ENCODE measurements at regions not wholly inside any gene's neighbourhood (a gene's known extent, or its start where the extent isn't known, plus 50 kb on each side); places are given as distances from the start of the nearest gene placed in this dataset.

DNA sequence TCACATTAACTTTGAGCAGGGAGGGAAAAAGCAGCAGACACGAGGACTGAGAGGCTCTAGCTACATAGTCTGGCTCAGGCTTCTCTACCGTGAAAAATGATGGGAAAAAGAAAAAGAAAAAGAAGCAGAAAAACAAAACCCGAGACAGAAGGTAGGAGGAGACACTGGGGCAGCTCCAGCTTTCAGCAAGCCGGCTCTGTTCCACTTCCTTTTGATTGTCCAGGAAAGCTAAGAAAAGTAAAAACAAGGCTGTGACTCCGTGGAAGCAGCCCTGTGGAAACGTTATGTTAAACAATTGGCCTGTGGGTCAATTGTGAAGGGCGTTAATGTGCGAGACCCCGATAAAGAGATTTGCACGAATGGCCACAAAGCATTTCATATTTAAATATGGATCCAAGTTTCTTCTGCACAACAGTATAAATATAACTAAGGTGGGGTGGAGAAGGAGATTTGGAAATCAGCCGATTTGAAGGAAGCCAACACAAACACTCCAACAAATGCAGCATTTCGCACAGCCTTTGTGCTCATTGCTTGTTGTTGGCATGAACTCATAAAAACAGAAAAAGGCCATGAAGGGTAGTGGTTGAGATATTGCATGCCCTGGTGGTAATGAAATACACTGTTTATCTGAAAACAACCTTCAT lies 236.9 kb upstream of the JAG1 start:
- Histone ChIP-seq H3K9me3 (ENCODE audit: low read length) (no peaks in the 10 kb centered on the region), H3K9ac (ENCODE audit: low read length) (no peak overlapping the region), H2AFZ (ENCODE audit: low read length) (no peak overlapping the region), H3K4me3 (ENCODE audit: low read length) (no peak overlapping the region), H3K79me2 (ENCODE audit: low read length) (no peaks in the 10 kb centered on the region), H3K9me2 (replicated peaks; ENCODE audit: insufficient read depth, low read length) (no peaks in the 10 kb centered on the region), H3K36me3 (ENCODE audit: insufficient read depth, low read length) (no peaks in the 10 kb centered on the region), H4K20me1 (ENCODE audit: insufficient read depth, low read depth, low read length) (no peaks in the 10 kb centered on the region), H3K4me2 (ENCODE audit: low read depth, low read length, poor library complexity, severe bottlenecking) (no peak overlapping the region), H3K4me1 (ENCODE audit: low read length) (no peaks in the 10 kb centered on the region), H3K27me3 (ENCODE audit: low read length) (no peaks in the 10 kb centered on the region), H3K27ac (ENCODE audit: low read length) (no peak overlapping the region)
- no peak for DNase-seq

DNA sequence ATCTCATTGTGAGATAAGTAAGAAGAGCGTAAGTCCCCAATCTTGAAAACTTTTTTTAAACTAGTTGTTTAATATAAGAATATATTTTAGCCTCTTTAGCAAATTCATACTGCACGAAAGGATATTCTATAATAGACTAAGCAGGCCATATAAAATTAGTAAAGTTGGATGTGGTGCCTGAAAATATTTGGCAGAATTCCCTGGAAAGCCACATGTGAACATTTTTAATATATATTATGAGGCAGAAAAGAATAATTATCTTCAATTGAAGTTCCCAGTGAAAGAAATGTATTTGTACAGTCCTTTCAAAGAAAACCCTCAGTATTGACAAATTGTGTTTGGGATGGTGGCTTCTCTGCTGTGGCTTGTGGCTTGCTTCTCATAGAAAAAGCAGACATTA lies 237.5 kb upstream of the JAG1 start:
- DNase-seq, result no peak
- Histone ChIP-seq H3K4me2 (ENCODE audit: low read depth, low read length, poor library complexity, severe bottlenecking) (no peak overlapping the region), H3K27ac (ENCODE audit: low read length) (no peak overlapping the region), H2AFZ (ENCODE audit: low read length) (no peak overlapping the region), H3K79me2 (ENCODE audit: low read length) (no peaks in the 10 kb centered on the region), H3K27me3 (ENCODE audit: low read length) (no peaks in the 10 kb centered on the region), H3K4me1 (ENCODE audit: low read length) (no peaks in the 10 kb centered on the region), H3K9ac (ENCODE audit: low read length) (no peak overlapping the region), H3K4me3 (ENCODE audit: low read length) (no peak overlapping the region), H4K20me1 (ENCODE audit: insufficient read depth, low read depth, low read length) (no peaks in the 10 kb centered on the region), H3K9me2 (replicated peaks; ENCODE audit: insufficient read depth, low read length) (no peaks in the 10 kb centered on the region), H3K9me3 (ENCODE audit: low read length) (no peaks in the 10 kb centered on the region), H3K36me3 (ENCODE audit: insufficient read depth, low read length) (no peaks in the 10 kb centered on the region)

DNA sequence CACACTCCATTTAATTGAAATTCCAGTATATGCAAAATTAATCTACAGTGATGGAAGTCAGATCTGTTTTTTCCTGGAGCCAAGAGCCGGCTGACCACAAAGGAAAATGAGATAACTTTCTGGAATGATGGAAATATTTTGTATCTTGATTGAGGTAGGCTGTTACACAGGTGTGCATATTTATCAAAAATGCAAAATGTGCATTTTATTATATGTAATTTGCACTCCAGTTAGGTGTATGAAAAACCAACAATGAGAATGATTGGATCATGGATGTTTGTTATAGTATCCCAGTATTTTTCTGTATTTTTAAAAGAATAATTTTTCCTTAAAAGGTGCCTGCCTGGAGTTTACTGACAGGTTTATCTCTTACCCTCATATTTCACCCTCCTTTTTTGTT lies 242.0 kb upstream of the JAG1 start:
- DNase-seq, result no peak
- H3K4me1 ChIP-seq (ENCODE audit: low read length), result no peaks in the 10 kb centered on the region
- no peaks in the 10 kb centered on the region for H3K9me2 ChIP-seq (replicated peaks; ENCODE audit: insufficient read depth, low read length)
- no peak overlapping the region for H3K4me3 ChIP-seq (ENCODE audit: low read length)
- H3K27ac ChIP-seq (ENCODE audit: low read length), result no peak overlapping the region
- no peaks in the 10 kb centered on the region for H4K20me1 ChIP-seq (ENCODE audit: insufficient read depth, low read depth, low read length)
- H3K4me2 ChIP-seq (ENCODE audit: low read depth, low read length, poor library complexity, severe bottlenecking), result no peak overlapping the region
- no peak overlapping the region for H2AFZ ChIP-seq (ENCODE audit: low read length)
- H3K9me3 ChIP-seq (ENCODE audit: low read length), result no peaks in the 10 kb centered on the region
- H3K27me3 ChIP-seq (ENCODE audit: low read length), result no peaks in the 10 kb centered on the region
- H3K9ac ChIP-seq (ENCODE audit: low read length), result no peak overlapping the region
- H3K36me3 ChIP-seq (ENCODE audit: insufficient read depth, low read length), result no peaks in the 10 kb centered on the region
- no peaks in the 10 kb centered on the region for H3K79me2 ChIP-seq (ENCODE audit: low read length)

DNA sequence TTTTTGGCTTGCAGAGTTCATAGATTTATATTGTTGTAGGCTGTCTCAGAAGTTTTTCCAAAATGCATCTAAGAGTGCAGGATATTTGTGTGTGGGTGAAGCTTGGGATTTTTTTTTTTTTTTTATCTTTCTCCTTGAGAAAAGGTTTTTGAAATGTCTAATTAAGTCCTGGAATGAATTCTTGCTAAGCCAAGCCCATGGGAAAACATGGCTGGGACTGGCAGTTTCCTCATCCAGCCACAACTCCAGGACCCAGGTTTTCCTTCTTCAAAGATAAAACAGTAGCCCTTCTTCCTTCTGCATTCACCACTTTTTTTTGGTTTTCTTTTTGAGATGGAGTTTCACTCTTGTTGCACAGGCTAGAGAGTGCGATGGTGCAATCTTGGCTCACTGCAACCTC lies 242.5 kb upstream of the JAG1 start:
- Histone ChIP-seq H3K9ac (ENCODE audit: low read length) (no peak overlapping the region), H2AFZ (ENCODE audit: low read length) (no peak overlapping the region), H3K4me2 (ENCODE audit: low read depth, low read length, poor library complexity, severe bottlenecking) (no peak overlapping the region), H3K9me3 (ENCODE audit: low read length) (no peaks in the 10 kb centered on the region), H3K36me3 (ENCODE audit: insufficient read depth, low read length) (no peaks in the 10 kb centered on the region), H3K9me2 (replicated peaks; ENCODE audit: insufficient read depth, low read length) (no peaks in the 10 kb centered on the region), H3K27ac (ENCODE audit: low read length) (no peak overlapping the region), H3K27me3 (ENCODE audit: low read length) (no peaks in the 10 kb centered on the region), H3K4me3 (ENCODE audit: low read length) (no peak overlapping the region), H4K20me1 (ENCODE audit: insufficient read depth, low read depth, low read length) (no peaks in the 10 kb centered on the region), H3K79me2 (ENCODE audit: low read length) (no peaks in the 10 kb centered on the region), H3K4me1 (ENCODE audit: low read length) (no peaks in the 10 kb centered on the region)
- DNase-seq, result no peak

DNA sequence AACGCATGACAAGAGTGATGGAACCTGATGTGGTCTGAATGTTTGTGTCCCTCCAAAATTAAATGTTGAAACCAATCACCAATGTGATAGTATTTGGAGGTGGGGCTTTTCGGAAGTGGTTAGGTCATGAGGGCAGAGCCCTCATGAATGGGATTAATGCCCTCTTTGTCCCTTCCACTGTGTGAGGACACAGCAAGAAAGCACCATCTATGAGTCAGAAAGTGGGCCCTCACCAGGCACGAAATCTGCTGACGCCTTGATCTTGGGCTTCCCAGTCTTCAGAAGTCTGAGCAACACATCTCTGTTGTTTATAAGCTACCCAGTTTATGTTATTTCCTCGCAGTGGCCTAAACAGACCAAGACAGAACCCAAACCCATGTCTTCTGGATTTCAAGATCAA lies 244.0 kb upstream of the JAG1 start:
- Histone ChIP-seq H3K9me2 (replicated peaks; ENCODE audit: insufficient read depth, low read length) (no peaks in the 10 kb centered on the region), H3K9me3 (ENCODE audit: low read length) (no peaks in the 10 kb centered on the region), H3K36me3 (ENCODE audit: insufficient read depth, low read length) (no peaks in the 10 kb centered on the region), H3K4me1 (ENCODE audit: low read length) (no peaks in the 10 kb centered on the region), H3K27me3 (ENCODE audit: low read length) (no peaks in the 10 kb centered on the region), H3K4me3 (ENCODE audit: low read length) (no peak overlapping the region), H3K27ac (ENCODE audit: low read length) (no peak overlapping the region), H3K9ac (ENCODE audit: low read length) (no peak overlapping the region), H3K79me2 (ENCODE audit: low read length) (no peaks in the 10 kb centered on the region), H2AFZ (ENCODE audit: low read length) (no peak overlapping the region), H3K4me2 (ENCODE audit: low read depth, low read length, poor library complexity, severe bottlenecking) (no peak overlapping the region), H4K20me1 (ENCODE audit: insufficient read depth, low read depth, low read length) (no peaks in the 10 kb centered on the region)
- no peak for DNase-seq

DNA sequence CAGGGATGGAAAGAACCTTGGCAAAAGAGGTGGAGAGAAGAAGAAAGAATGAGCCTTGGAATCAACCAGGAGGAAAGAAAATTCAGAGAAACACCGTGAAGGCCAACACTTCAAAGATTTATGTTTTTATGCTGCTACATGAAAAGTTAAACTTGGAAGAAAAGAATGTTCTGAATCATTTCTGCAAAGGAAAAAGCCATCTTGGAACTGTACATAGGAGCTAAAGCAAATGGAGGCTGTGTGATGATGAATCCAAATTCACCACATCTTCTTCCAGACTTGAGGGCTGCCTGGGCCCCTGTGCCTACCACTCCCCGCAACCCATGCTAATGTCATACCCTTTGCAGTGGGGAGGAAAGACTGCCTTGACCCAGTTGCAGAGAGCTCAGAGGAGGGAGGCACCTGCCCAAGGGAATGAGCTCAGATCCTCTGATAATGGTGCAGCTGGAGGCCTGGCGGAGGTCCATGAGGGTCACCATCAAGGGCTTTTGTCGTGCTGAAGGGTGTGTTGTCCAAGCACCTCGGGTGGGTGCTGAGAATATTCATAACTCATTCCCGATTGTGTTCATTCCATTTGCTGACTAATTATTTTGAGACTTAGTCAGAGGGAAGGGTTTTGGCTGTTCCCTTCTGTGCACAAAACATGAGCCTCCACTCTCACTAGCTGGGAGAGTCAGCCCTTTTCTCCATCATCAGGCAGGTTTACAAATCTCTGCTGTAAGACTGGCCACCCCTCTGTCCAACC lies 245.8 kb upstream of the JAG1 start:
- Histone ChIP-seq H3K27ac (ENCODE audit: low read length) (no peak overlapping the region), H3K4me3 (ENCODE audit: low read length) (no peak overlapping the region), H4K20me1 (ENCODE audit: insufficient read depth, low read depth, low read length) (no peaks in the 10 kb centered on the region), H3K9me2 (replicated peaks; ENCODE audit: insufficient read depth, low read length) (no peaks in the 10 kb centered on the region), H3K27me3 (ENCODE audit: low read length) (no peaks in the 10 kb centered on the region), H3K9ac (ENCODE audit: low read length) (no peak overlapping the region), H3K36me3 (ENCODE audit: insufficient read depth, low read length) (no peaks in the 10 kb centered on the region), H3K4me2 (ENCODE audit: low read depth, low read length, poor library complexity, severe bottlenecking) (no peak overlapping the region), H3K79me2 (ENCODE audit: low read length) (no peaks in the 10 kb centered on the region), H3K4me1 (ENCODE audit: low read length) (no peaks in the 10 kb centered on the region), H3K9me3 (ENCODE audit: low read length) (no peaks in the 10 kb centered on the region), H2AFZ (ENCODE audit: low read length) (no peak overlapping the region)
- no peak for DNase-seq

DNA sequence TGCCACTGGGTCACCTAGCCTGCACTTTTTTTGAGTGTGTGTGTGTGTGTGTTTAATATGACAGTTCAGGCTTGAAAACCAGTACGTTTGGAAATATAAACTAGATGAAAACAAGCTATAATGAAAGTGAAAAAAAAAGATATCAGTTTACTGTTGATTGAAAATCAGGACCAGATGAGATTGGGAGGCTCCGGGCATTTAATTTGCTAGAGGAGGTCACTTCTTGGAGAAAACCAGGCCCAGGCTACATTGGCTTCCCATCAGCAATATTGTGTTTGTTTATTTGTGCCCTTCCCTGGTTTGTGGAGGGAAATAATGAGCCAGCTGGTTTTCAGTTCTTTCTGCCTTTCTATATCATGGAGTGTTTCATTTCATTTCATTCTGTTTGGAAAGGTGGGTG lies 246.6 kb upstream of the JAG1 start:
- no peak overlapping the region for H3K4me2 ChIP-seq (ENCODE audit: low read depth, low read length, poor library complexity, severe bottlenecking)
- no peak overlapping the region for H3K4me3 ChIP-seq (ENCODE audit: low read length)
- H3K9ac ChIP-seq (ENCODE audit: low read length), result no peak overlapping the region
- no peaks in the 10 kb centered on the region for H3K79me2 ChIP-seq (ENCODE audit: low read length)
- H2AFZ ChIP-seq (ENCODE audit: low read length), result no peak overlapping the region
- H4K20me1 ChIP-seq (ENCODE audit: insufficient read depth, low read depth, low read length), result no peaks in the 10 kb centered on the region
- H3K36me3 ChIP-seq (ENCODE audit: insufficient read depth, low read length), result no peaks in the 10 kb centered on the region
- no peak overlapping the region for H3K27ac ChIP-seq (ENCODE audit: low read length)
- DNase-seq, result no peak
- H3K9me2 ChIP-seq (replicated peaks; ENCODE audit: insufficient read depth, low read length), result no peaks in the 10 kb centered on the region
- H3K9me3 ChIP-seq (ENCODE audit: low read length), result no peaks in the 10 kb centered on the region
- no peaks in the 10 kb centered on the region for H3K27me3 ChIP-seq (ENCODE audit: low read length)
- no peaks in the 10 kb centered on the region for H3K4me1 ChIP-seq (ENCODE audit: low read length)

DNA sequence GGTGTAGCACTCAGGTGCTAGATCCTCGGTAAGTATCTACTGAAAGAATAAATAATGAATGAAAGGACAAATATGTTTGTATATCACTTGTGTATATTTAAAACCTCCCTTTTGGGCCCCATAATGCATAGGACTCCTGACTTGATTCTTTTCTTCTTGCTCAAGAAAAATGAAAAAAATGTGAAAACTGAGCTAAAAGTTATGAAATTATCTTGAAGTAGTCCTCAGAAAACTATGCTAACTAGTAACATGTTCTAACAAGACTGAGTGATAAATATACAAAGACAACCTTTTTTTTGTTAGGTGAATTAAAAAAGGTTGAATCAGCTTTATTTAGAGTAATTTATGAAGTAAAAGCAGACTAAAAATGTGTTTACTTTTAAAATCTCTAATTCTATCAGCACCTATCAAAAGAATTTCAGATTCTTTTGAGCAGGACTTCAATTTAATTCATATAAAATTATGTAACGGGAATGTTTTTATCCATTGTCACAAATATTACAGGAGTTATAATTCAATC lies 247.8 kb upstream of the JAG1 start:
- Histone ChIP-seq H3K9ac (ENCODE audit: low read length) (no peak overlapping the region), H3K4me1 (ENCODE audit: low read length) (no peaks in the 10 kb centered on the region), H3K4me2 (ENCODE audit: low read depth, low read length, poor library complexity, severe bottlenecking) (no peak overlapping the region), H3K36me3 (ENCODE audit: insufficient read depth, low read length) (no peaks in the 10 kb centered on the region), H2AFZ (ENCODE audit: low read length) (no peak overlapping the region), H4K20me1 (ENCODE audit: insufficient read depth, low read depth, low read length) (no peaks in the 10 kb centered on the region), H3K27ac (ENCODE audit: low read length) (no peak overlapping the region), H3K9me3 (ENCODE audit: low read length) (no peaks in the 10 kb centered on the region), H3K27me3 (ENCODE audit: low read length) (no peaks in the 10 kb centered on the region), H3K9me2 (replicated peaks; ENCODE audit: insufficient read depth, low read length) (no peaks in the 10 kb centered on the region), H3K4me3 (ENCODE audit: low read length) (no peak overlapping the region), H3K79me2 (ENCODE audit: low read length) (no peaks in the 10 kb centered on the region)
- no peak for DNase-seq
